T-helper 9 cell (primary cell): ENCODE measurements at regions not wholly inside any gene's neighbourhood (a gene's known extent, or its start where the extent isn't known, plus 50 kb on each side); places are given as distances from the start of the nearest gene placed in this dataset.
"Not testable (repeated sequence)": the region's sequence is repeated elsewhere in the genome, so short reads cannot be mapped to it uniquely, and the experiment has no call there.

Experiments used
- DNase-seq: peaks from one replicate; pipeline ENCODE4 v3.0.0-alpha.2; 2020

- DNase-seq: no peak
Measured at GRCh38 chr18:78814766-78815165, 164.9 kb upstream of the SALL3 start.

GRCh38 chr18:78816114-78816513, 163.5 kb upstream of the SALL3 start:
- DNase-seq: no peak

- DNase-seq: no peak
Measured at GRCh38 chr18:78816916-78817315, 162.7 kb upstream of the SALL3 start.

- no peak for DNase-seq
Measured at GRCh38 chr18:78818495-78818894, 161.1 kb upstream of the SALL3 start.

GRCh38 chr18:78818961-78819360, 160.7 kb upstream of the SALL3 start:
- DNase-seq: no peak

GRCh38 chr18:78820161-78820834, 159.3 kb upstream of the SALL3 start:
- no peak for DNase-seq

- no peak for DNase-seq
Measured at GRCh38 chr18:78821396-78821795, 158.2 kb upstream of the SALL3 start.

GRCh38 chr18:78822171-78822948, 157.3 kb upstream of the SALL3 start:
- no peak for DNase-seq

GRCh38 chr18:78822949-78823285, 156.7 kb upstream of the SALL3 start:
- no peak for DNase-seq

GRCh38 chr18:78825168-78825567, 154.4 kb upstream of the SALL3 start:
- no peak for DNase-seq

GRCh38 chr18:78826631-78827030, 153.0 kb upstream of the SALL3 start:
- DNase-seq: no peak

GRCh38 chr18:78827141-78827540, 152.5 kb upstream of the SALL3 start:
- no peak for DNase-seq

- DNase-seq: no peak
Measured at GRCh38 chr18:78828131-78828530, 151.5 kb upstream of the SALL3 start.

GRCh38 chr18:78829026-78829425, 150.6 kb upstream of the SALL3 start:
- DNase-seq: not testable (repeated sequence)

GRCh38 chr18:78830161-78830560, 149.5 kb upstream of the SALL3 start:
- DNase-seq: no peak

- DNase-seq: no peak
Measured at GRCh38 chr18:78830826-78831225, 148.8 kb upstream of the SALL3 start.

GRCh38 chr18:78831603-78832002, 148.0 kb upstream of the SALL3 start:
- DNase-seq: no peak

GRCh38 chr18:78833833-78834232, 145.8 kb upstream of the SALL3 start:
- no peak for DNase-seq

- no peak for DNase-seq
Measured at GRCh38 chr18:78836838-78837237, 142.8 kb upstream of the SALL3 start.

- DNase-seq: no peak
Measured at GRCh38 chr18:78837754-78838153, 141.9 kb upstream of the SALL3 start.

- no peak for DNase-seq
Measured at GRCh38 chr18:78838183-78838582, 141.4 kb upstream of the SALL3 start.

GRCh38 chr18:78849046-78849445, 130.6 kb upstream of the SALL3 start:
- no peak for DNase-seq

GRCh38 chr18:78849458-78849857, 130.2 kb upstream of the SALL3 start:
- DNase-seq: no peak

GRCh38 chr18:78853341-78853740, 126.3 kb upstream of the SALL3 start:
- DNase-seq: no peak

GRCh38 chr18:78855188-78855587, 124.4 kb upstream of the SALL3 start:
- no peak for DNase-seq
